HAP-1 (cell line): ENCODE measurements at regions not wholly inside any gene's neighbourhood (a gene's known extent, or its start where the extent isn't known, plus 50 kb on each side); places are given as distances from the start of the nearest gene placed in this dataset.

Experiments
- DNase-seq, 2 experiments: peaks; one replicate each; pipeline ENCODE4 v3.0.0-alpha.2; 2016 to 2020; ENCODE audit warnings: low spot score in 2 of 2
- H3K27me3 ChIP-seq: fragments of 250-450 bp; sonication (Bioruptor Pico); 2 replicates; pipeline ENCODE4 v1.5.1; 2020; ENCODE audit warnings: low read depth, mild to moderate bottlenecking, moderate library complexity
- H3K36me3 ChIP-seq: fragments of 250-450 bp; sonication (Bioruptor Pico); replicated peaks from 2 replicates; pipeline ENCODE4 v1.5.1; 2020; ENCODE audit warnings: mild to moderate bottlenecking
- H3K4me1 ChIP-seq: fragments of 250-450 bp; sonication (Bioruptor Pico); 2 replicates; pipeline ENCODE4 v1.5.1; 2020; ENCODE audit warnings: mild to moderate bottlenecking
- H3K4me3 ChIP-seq: fragments of 250-450 bp; sonication (Bioruptor Pico); 2 replicates; pipeline ENCODE4 v1.5.1; 2020; ENCODE audit warnings: mild to moderate bottlenecking, moderate library complexity
- H3K9me3 ChIP-seq: fragments of 250-450 bp; sonication (Bioruptor Pico); 2 replicates; pipeline ENCODE4 v1.5.1; 2020; ENCODE audit warnings: mild to moderate bottlenecking, moderate library complexity
- in situ Hi-C: fragments of 300-500 bp; cut with MboI; formaldehyde crosslinking; loops from 3 replicates; pipeline ENCODE4 v1.14.3; 2020; ENCODE audit warnings: low sequenced_read_pairs, inconsistent platforms, mixed read lengths

DNA sequence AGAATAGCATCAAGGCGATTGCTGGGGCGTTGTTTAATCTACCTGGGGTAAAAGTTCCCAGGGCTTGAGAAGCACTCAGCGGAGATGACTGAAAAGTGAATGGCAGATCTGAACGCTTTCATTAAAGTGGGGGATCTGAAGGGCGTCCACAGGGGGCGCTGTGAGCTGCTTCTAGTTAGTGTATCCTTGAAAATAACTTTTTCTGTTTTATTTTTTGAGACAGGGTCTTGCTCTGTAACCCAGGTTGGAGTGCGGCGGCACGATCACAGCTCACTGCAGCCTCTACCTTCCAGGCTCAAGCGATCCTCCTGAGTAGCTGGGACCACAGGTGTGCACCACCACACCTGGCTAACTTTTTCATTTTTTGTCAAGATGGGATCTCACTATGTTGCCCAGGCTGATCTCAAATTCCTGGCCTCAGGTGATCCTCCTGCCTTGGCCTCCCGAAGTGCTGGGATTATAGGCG lies 360.4 kb downstream of the SEC14L1 start:
- Histone ChIP-seq H3K9me3 (no peaks in the 10 kb centered on the region), H3K4me3 (no peak overlapping the region), H3K36me3 (peaks cover 6% of the 10 kb centered on the region), H3K4me1 (no peaks in the 10 kb centered on the region), H3K27me3 (no peaks in the 10 kb centered on the region)
- peak in 1 of 2 experiments; percentile 61 for DNase-seq
- in situ Hi-C loops: no loop called here

DNA sequence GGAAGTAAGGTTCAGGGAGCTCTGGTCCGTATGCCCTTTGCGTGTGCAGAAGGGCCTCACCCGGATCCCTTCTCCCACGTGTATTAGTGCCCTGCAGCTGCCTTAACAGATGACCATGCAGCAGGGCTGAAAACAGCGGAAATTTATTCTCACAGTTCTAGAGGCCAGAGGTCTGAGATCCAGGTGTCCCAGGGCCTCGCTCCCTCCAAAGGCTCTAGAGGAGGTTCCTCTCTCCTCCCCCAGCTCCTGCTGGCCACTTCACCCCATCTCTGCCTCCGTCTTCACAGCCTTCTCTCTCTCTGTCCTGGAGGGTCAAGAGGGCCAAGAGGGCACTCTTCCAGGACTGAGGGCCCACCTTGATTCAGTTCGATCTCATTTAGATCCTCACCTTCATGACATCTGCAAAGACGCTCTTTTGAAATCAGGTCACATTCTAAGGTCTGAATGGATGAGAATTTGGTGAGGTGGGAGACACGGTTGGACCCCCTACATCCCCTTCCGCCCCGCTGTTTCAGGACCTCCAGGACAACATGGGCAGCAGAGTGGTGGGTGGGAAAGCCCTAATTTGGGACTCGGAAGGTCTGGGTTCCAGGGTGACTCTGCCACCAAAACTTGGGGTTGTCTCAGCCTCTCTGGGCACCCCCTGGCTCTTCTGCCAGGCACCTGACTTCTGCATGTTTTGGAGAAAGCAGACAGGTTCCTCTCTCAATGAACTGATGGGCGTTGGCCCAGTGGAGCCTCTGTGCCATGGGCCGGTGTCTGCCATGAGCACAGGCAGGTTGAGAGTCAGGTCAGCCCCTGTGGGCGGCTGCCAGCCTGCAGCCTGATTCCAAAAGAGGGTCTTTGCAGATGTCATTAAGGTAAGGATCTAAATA lies 361.2 kb downstream of the SEC14L1 start:
- no peak for DNase-seq
- Histone ChIP-seq H3K4me1 (no peaks in the 10 kb centered on the region), H3K27me3 (no peaks in the 10 kb centered on the region), H3K9me3 (no peaks in the 10 kb centered on the region), H3K4me3 (no peak overlapping the region), H3K36me3 (no peaks in the 10 kb centered on the region; the same call in 1 of the 2 replicates)
- in situ Hi-C loops: no loop called here

DNA sequence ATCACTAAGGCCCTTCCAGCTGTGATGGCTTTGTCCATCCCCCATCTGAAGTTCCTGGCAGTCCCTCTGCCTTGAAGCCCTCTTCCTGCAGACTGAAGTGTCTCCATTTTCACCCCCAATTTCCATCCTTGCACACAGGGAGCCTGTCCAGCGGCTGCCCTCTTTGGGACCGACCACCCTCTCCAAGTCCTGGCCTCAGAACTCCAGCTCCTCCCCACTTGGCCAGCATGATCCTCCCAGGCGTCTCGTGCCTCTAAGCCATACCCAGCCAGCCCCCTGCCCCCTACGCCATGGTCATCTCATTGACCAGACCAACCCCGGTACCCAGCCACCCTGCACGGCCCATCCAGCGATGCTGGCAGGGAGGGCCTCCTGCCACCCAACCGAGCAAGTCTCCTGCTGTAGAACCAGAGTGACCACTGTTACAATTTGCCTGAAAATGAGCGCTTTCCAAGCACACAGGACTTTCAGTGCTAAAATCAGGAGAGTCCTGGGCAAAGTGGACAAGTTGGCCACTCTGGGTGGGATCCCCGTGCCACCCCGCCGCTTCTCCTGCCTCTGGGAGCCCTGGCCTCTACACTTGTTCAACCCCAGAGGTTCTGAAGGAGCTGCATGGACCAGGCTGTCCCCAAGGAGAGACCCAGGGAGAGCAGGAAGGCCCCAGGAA lies 362.0 kb downstream of the SEC14L1 start:
- in situ Hi-C loops: no loop called here
- Histone ChIP-seq H3K36me3 (no peaks in the 10 kb centered on the region; the same call in 1 of the 2 replicates), H3K4me3 (no peak overlapping the region), H3K27me3 (no peaks in the 10 kb centered on the region), H3K4me1 (no peaks in the 10 kb centered on the region), H3K9me3 (no peaks in the 10 kb centered on the region)
- DNase-seq: no peak

DNA sequence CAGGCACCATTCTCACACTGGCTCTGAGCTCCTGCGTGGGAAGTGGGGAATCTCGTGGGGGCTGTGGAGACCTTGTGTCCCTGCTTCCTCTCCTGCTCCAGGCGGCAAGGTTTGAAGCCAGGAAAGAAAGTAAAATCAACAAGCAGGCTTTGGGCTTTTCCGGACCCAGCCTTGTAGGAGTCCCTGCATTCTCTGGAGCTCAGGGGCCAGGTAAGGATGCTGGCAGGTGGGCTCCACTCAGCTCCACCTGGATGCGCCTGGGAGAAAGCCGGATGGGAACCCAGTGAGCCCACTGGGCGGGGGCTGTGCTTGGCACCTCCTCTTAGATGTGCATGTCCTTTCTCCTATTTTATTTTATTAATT lies 362.5 kb downstream of the SEC14L1 start:
- DNase-seq: no peak
- in situ Hi-C loops: no loop called here
- no peaks in the 10 kb centered on the region for H3K4me1 ChIP-seq
- H3K36me3 ChIP-seq: no peaks in the 10 kb centered on the region; the same call in 1 of the 2 replicates
- no peaks in the 10 kb centered on the region for H3K9me3 ChIP-seq
- H3K27me3 ChIP-seq: no peaks in the 10 kb centered on the region
- H3K4me3 ChIP-seq: no peak overlapping the region

DNA sequence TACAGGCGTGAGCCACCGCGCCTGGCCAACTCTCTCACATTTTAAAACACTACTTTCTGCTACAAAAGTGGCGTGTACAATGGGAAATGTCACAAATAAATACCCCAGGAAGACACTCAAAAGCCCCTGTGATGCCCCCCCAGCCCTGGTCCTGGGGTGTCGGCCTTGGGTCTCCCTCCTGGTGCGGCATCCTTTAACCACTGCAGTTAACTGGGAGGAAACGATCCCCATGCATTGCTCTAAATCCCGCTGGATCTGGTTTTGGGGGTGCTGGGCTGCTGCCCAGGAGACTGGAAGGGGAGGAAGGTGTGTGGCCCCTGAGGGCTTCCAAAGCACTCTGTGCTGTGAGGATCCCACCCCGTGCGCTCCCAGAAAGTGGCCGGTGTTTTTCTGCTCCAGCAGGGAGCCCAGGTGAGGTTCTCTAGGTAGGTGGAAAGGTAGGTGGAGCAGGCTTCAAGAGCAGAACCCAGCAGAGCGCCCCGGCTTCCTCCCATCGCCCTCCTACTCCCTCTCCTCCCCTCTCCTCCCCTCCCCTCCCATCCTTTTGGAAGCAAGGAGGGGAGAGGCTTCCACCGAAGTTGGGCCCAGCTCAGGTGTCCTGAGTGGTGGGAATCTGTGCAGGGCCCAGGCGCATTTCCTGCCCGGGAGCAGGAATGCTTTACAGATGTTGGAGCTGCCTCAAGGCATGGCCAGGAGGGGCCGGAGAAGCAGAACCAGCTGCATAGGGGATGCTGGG lies 363.3 kb downstream of the SEC14L1 start:
- H3K4me1 ChIP-seq: no peaks in the 10 kb centered on the region
- in situ Hi-C loops: no loop called here
- DNase-seq: no peak
- no peaks in the 10 kb centered on the region for H3K9me3 ChIP-seq
- H3K36me3 ChIP-seq: no peaks in the 10 kb centered on the region; the same call in 1 of the 2 replicates
- H3K4me3 ChIP-seq: no peak overlapping the region
- no peaks in the 10 kb centered on the region for H3K27me3 ChIP-seq

DNA sequence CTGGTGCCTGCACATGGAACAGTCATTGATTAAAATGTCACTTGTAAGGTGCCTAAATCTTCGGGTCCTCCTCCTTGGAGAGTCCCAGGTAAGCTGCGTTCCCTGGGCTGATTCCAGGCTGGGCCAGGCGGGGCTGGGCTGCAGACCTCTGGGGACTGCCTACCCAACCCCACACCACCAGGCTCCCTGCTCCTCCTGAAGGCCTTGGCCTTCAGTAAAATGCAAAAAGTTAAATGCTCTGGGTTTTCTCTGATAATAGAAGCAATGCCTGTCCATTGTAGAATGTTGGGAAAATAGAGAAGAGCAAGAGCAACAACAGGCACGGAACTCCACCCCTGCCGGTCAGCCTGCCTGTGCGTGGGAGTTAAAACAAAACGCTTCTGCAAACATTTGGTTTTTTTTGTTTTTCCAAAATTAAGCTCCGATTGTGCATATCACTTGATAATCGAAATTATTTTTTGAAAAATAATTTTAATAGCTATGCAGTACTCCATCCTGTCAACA lies 363.9 kb downstream of the SEC14L1 start:
- in situ Hi-C loops: no loop called here
- H3K27me3 ChIP-seq: no peaks in the 10 kb centered on the region

DNA sequence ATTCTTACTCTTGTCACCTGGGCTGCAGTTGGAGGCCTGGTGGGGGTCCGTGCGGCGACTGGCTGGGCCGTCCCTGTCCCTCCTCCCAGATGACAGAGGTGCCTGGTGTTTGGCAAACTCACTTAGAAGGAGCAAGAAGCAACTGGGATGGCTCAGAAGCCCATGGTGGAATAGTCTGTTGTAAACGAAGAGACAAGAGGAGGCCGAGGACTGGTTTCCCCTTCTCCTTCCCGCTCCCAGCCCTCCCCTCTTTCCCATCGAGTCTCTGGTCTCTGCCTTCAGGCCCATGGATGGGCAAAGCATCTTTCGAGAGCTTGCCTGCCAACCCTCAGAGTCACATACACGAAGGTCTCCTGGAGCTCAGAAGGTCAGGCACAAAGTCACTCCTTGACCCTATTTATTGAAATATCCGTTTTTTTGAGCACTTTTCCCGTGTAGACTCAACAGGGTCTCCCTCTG lies 364.4 kb downstream of the SEC14L1 start:
- no peak for DNase-seq
- Histone ChIP-seq H3K9me3 (no peaks in the 10 kb centered on the region), H3K4me1 (no peaks in the 10 kb centered on the region), H3K36me3 (no peaks in the 10 kb centered on the region), H3K4me3 (no peak overlapping the region), H3K27me3 (no peaks in the 10 kb centered on the region)
- in situ Hi-C loops: no loop called here

More for the DNA sequence above, 363.9 kb downstream of the SEC14L1 start:
- no peak overlapping the region for H3K4me3 ChIP-seq
- no peak for DNase-seq
- no peaks in the 10 kb centered on the region; the same call in 1 of the 2 replicates for H3K36me3 ChIP-seq
- no peaks in the 10 kb centered on the region for H3K4me1 ChIP-seq
- H3K9me3 ChIP-seq: no peaks in the 10 kb centered on the region

DNA sequence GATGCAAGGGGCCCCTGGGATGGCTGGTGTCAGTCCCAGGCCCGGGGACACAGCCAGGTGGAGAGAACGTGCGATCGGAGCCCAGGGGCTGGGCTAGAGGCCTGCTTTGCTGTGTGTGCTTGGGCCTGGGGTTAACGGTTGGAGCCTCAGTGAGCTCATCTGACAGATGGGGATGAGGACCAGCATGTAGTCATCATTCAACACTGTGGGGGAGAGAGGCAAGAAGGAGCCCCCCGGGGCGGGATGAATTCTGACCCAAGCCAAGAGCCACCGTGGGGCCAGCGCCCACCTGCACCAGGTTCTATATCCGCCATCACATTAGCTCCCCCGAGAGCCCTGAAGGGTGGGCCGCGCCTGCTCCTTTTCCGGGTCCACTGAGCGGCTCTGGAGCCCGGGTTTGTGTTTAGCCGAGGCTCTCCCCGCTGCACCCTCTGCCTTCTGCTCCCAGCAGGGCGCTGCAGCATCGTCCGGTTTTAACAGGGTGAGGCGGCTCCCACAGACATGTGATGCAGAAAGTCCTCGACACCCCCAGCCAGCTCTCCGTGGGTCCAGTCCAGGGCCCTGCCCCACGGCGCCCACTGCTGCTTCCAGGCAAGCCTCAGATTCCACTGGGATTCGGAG lies 365.7 kb downstream of the SEC14L1 start:
- Histone ChIP-seq H3K4me1 (no peaks in the 10 kb centered on the region), H3K9me3 (0 out of 2 replicates have a peak, but pooled peaks cover under 1% of the 10 kb centered on the region), H3K36me3 (no peaks in the 10 kb centered on the region), H3K27me3 (no peaks in the 10 kb centered on the region), H3K4me3 (no peak overlapping the region)
- DNase-seq: no peak
- in situ Hi-C loops: no loop called here

DNA sequence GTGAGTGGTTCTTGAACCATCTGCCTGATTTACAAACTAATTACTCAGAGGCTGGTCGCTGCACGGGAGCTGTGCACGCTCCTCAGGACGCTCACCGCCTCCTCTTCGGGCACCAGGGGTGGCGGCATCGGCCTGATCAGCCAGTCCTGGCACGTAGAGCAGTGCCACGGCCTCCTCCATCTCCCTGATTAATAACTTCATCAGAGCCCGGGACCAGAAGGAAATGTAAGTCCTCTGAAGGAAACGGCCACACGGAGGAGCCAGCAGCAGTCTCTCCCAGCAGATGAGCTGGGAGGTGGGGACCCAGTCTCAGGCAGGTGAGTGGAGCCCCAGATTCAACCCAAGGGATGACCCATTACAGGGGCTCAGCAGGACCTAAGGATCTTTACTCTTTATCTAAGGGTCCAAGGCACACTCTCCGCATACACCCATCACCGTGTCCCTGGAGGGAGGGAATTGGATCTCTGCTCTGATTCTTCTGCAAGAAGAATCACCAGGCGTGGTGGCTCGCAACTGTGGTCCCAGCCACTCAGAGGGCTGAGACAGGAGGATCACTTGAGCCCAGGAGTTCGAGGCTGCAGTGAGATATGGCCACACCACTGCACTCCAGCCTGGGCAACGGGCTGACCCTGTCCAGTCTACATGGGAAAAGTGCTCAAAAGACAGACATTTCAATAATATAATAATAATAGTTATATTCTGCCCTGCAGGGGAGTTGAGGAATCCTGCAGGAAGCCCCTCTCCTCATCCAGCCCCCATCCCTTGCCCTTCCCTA lies 366.5 kb downstream of the SEC14L1 start:
- no peak for DNase-seq
- no peak overlapping the region for H3K4me3 ChIP-seq
- H3K9me3 ChIP-seq: 0 out of 2 replicates have a peak, but pooled peaks cover 2% of the 10 kb centered on the region
- H3K4me1 ChIP-seq: no peaks in the 10 kb centered on the region
- in situ Hi-C loops: no loop called here
- H3K27me3 ChIP-seq: no peaks in the 10 kb centered on the region
- no peaks in the 10 kb centered on the region for H3K36me3 ChIP-seq

DNA sequence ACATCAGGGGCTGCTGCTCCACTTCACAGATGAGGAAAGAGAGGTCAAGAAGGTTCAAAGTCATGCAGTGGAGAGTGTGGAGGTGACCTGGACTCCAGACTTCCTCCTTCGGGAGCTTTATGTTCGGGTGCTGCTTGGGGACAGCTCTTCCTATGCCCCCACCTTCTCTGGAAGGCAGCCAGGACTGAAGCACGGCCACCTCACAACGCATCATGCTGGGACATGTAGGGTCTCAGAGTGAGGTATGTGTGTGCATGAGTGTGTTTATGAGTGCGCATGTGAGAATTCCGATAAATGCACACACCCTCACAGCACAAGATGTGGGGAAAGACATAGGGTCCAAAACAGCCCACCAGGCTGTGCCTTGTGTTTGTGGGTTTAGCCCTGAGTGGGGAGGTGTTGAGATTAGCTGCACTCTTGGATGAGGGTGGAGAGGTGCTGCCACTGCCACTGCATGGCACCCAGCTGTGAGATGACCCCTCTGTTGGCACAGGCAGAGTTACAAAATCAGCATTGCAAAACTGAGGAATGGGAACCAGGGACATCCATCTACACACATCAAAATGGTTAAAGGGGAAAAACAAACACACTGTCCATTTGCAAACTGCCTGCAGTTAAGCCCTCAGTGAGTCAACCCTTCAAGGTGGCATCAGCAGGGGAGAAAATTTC lies 367.4 kb downstream of the SEC14L1 start:
- no peaks in the 10 kb centered on the region for H3K27me3 ChIP-seq
- in situ Hi-C loops: no loop called here
- H3K4me1 ChIP-seq: no peaks in the 10 kb centered on the region
- no peak for DNase-seq
- 0 out of 2 replicates have a peak, but pooled peaks cover 2% of the 10 kb centered on the region for H3K9me3 ChIP-seq
- H3K4me3 ChIP-seq: no peak overlapping the region
- no peaks in the 10 kb centered on the region for H3K36me3 ChIP-seq

DNA sequence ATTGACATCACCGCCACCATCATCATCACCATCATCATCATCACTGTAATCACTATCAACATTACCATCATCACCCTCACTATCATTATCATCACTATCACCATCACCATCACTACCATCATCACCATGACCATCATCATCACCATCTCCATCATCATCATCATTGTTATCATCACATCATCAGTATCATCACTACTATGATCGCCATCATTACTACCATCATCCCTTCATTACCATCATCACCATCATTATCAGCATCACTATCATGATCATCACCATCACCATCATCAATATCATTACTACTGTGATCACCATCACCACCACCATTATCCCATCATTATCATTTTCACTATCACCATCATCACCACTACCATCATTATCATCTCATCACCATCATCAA lies 368.3 kb downstream of the SEC14L1 start:
- no peak for DNase-seq
- 0 out of 2 replicates have a peak, but pooled peaks cover 2% of the 10 kb centered on the region for H3K9me3 ChIP-seq
- no peaks in the 10 kb centered on the region for H3K4me1 ChIP-seq
- in situ Hi-C loops: no loop called here
- no peak overlapping the region for H3K4me3 ChIP-seq
- H3K27me3 ChIP-seq: no peaks in the 10 kb centered on the region
- H3K36me3 ChIP-seq: no peaks in the 10 kb centered on the region

DNA sequence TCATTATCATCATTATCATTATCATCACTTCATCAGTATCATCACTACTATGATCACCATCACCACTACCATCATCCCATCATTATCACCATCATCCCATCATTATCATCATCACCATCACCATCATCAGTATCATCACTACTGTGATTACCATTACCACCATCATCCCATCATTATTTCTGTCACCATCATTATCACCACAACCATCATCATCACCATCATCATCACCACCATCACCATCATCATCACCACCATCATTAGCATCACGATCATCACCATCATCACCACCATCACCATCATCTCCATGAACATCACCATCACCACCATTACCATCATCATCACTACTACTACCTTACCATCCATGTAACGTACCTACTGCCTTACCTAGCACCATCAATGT lies 368.8 kb downstream of the SEC14L1 start:
- Histone ChIP-seq H3K4me3 (no peak overlapping the region), H3K9me3 (0 out of 2 replicates have a peak, but pooled peaks cover 2% of the 10 kb centered on the region), H3K4me1 (no peaks in the 10 kb centered on the region), H3K27me3 (no peaks in the 10 kb centered on the region), H3K36me3 (no peaks in the 10 kb centered on the region)
- DNase-seq: no peak
- in situ Hi-C loops: no loop called here
